HEK293T (cell line): ENCODE measurements at regions not wholly inside any gene's neighbourhood (a gene's known extent, or its start where the extent isn't known, plus 50 kb on each side); places are given as distances from the start of the nearest gene placed in this dataset.

Source experiments
- ARNT ChIP-seq: fragments of 450-650 bp; IDR thresholded peaks from 2 replicates; pipeline ENCODE4 v1.6.1; 2017; ENCODE audit warnings: mild to moderate bottlenecking
- BHLHE40 ChIP-seq: fragments of 450-650 bp; IDR thresholded peaks from 2 replicates; pipeline ENCODE4 v1.6.1; 2016; ENCODE audit warnings: mild to moderate bottlenecking, moderate library complexity, borderline replicate concordance
- ELF4 ChIP-seq: fragments of 450-650 bp; IDR thresholded peaks from 2 replicates; pipeline ENCODE4 v1.6.1; 2017; ENCODE audit warnings: antibody characterized with exemption
- L3MBTL2 ChIP-seq: fragments of 450-650 bp; conservative IDR thresholded peaks from 2 replicates; pipeline ENCODE4 v1.6.1; 2016; ENCODE audit warnings: mild to moderate bottlenecking
- NFRKB ChIP-seq: fragments of 450-650 bp; IDR thresholded peaks from 2 replicates; pipeline ENCODE4 v1.6.1; 2016; ENCODE audit warnings: mild to moderate bottlenecking, moderate library complexity
- PKNOX1 ChIP-seq: fragments of 450-650 bp; IDR thresholded peaks from 2 replicates; pipeline ENCODE4 v1.6.1; 2016
- TARDBP ChIP-seq: fragments of 450-650 bp; IDR thresholded peaks from 2 replicates; pipeline ENCODE4 v1.6.1; 2016
- ZNF384 ChIP-seq: fragments of 450-650 bp; IDR thresholded peaks from 2 replicates; pipeline ENCODE4 v1.6.1; 2016

- no peak for TF ChIP-seq TARDBP
- no peak for TF ChIP-seq L3MBTL2
- TF ChIP-seq BHLHE40: no peak
- no peak for TF ChIP-seq ZNF384
- TF ChIP-seq ELF4: no peak
- no peak for TF ChIP-seq NFRKB
- no peak for TF ChIP-seq PKNOX1
- no peak for TF ChIP-seq ARNT
Observed at GRCh38 chr6:112591329-112591728, 244.2 kb downstream of the RFPL4B start.
